ENCODE measurements at regions not wholly inside any gene's neighbourhood (a gene's known extent, or its start where the extent isn't known, plus 50 kb on each side); places are given as distances from the start of the nearest gene placed in this dataset.

- DNase-seq (ENCODE audit: low spot score) (no peak), ATAC-seq (ENCODE audit: low FRiP score) (no peak)
- TF ChIP-seq, protein P1, sequence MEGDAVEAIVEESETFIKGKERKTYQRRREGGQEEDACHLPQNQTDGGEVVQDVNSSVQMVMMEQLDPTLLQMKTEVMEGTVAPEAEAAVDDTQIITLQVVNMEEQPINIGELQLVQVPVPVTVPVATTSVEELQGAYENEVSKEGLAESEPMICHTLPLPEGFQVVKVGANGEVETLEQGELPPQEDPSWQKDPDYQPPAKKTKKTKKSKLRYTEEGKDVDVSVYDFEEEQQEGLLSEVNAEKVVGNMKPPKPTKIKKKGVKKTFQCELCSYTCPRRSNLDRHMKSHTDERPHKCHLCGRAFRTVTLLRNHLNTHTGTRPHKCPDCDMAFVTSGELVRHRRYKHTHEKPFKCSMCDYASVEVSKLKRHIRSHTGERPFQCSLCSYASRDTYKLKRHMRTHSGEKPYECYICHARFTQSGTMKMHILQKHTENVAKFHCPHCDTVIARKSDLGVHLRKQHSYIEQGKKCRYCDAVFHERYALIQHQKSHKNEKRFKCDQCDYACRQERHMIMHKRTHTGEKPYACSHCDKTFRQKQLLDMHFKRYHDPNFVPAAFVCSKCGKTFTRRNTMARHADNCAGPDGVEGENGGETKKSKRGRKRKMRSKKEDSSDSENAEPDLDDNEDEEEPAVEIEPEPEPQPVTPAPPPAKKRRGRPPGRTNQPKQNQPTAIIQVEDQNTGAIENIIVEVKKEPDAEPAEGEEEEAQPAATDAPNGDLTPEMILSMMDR (IDR thresholded peaks at IDR 0.05), result no peak
These were observed 553.7 kb downstream of the SLC4A3 start for GRCh38 chr2:220181165-220181564.

DNA sequence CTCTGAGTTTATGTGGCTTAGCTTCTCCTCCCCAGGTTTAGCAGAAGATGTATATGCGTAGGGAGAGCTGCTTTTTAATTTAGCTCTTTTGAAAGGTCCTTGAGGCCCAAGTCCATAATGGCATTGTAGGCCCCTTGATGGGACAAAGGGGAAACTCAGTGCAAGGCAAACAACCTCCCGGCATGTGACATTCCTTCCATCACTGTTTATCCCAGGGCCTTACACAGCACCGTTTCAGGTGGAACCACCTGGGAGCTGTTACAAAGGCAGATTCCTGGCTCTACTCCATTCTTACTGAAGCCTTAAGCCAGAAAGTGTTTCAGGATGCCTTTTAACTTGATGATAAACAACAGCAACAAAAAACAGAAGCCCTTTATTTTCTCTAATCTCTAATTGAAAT is 555.4 kb downstream of the SLC4A3 start:
- TF ChIP-seq, protein P1 (IDR thresholded peaks at IDR 0.05), result no peak
- DNase-seq (ENCODE audit: low spot score) (no peak), ATAC-seq (ENCODE audit: low FRiP score) (no peak)

- ATAC-seq (ENCODE audit: low FRiP score) (no peak), DNase-seq (ENCODE audit: low spot score) (no peak)
- TF ChIP-seq, protein P1 (IDR thresholded peaks at IDR 0.05), result no peak
These were observed 558.4 kb downstream of the SLC4A3 start for GRCh38 chr2:220185766-220186305.

GRCh38 chr2:220188031-220188430 is 560.6 kb downstream of the SLC4A3 start:
- TF ChIP-seq, protein P1 (IDR thresholded peaks at IDR 0.05), result no peak
- no peak for DNase-seq (ENCODE audit: low spot score)
- ATAC-seq (ENCODE audit: low FRiP score), result no peak

- TF ChIP-seq, protein P1 (IDR thresholded peaks at IDR 0.05), result no peak
- ATAC-seq (ENCODE audit: low FRiP score), result no peak
- no peak for DNase-seq (ENCODE audit: low spot score)
These were observed 563.6 kb downstream of the SLC4A3 start for GRCh38 chr2:220191031-220191430.

DNA sequence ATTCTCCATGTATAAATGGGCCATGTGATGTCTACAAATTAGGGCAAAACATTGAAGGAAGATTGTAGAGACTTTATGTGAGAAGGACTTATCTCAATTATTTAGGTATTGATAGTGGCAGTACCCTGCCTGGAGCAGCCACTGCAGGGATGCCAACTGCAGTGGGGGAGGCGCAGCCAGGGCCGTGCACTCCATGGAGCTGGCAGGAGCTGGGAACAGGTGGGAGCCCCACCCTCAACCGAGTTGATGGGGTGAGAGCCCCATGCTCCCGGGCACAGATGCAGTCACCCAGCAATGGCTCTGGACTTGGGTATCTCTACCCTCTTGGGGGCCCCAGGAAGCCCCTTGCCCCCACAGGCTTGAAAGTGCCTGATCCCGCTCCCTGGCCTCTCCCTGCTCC is 564.3 kb downstream of the SLC4A3 start:
- TF ChIP-seq, protein P1 (IDR thresholded peaks at IDR 0.05), result no peak
- DNase-seq (ENCODE audit: low spot score) (no peak), ATAC-seq (ENCODE audit: low FRiP score) (no peak)

- no peak for ATAC-seq (ENCODE audit: low FRiP score)
- TF ChIP-seq, protein P1 (IDR thresholded peaks at IDR 0.05), result no peak
- DNase-seq (ENCODE audit: low spot score), result no peak
These were observed 565.7 kb downstream of the SLC4A3 start for GRCh38 chr2:220192994-220193753.

Measured in omental fat pad (tissue), 3 donors.